ENCODE measurements at regions not wholly inside any gene's neighbourhood (a gene's known extent, or its start where the extent isn't known, plus 50 kb on each side); places are given as distances from the start of the nearest gene placed in this dataset.

DNA sequence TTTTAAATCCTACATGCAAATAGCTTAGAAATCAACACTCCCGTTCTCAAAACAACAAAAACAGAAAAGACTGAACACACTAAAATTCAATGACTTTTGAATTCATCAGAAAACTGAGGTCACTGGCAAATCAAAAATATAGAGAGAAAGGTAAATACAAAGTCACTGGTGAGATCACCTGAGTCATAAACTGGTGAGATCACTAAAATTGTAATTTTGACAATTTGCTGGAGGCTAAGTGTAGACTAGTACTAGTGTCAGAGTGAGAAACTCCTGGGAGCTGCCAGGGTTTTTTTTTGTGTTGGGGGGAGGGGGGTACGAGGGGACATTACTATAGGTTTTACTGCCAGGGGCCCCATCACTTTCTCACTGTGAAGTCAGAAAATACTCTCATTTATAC, 1876.0 kb upstream of the CELF4 start:
- no peak for DNase-seq (ENCODE audit: low read depth)

- DNase-seq (ENCODE audit: low read depth), result no peak
Observed at GRCh38 chr18:39435996-39436395, 1870.4 kb upstream of the CELF4 start.

GRCh38 chr18:39435209-39435608, 1869.6 kb upstream of the CELF4 start:
- DNase-seq (ENCODE audit: low read depth), result no peak

DNA sequence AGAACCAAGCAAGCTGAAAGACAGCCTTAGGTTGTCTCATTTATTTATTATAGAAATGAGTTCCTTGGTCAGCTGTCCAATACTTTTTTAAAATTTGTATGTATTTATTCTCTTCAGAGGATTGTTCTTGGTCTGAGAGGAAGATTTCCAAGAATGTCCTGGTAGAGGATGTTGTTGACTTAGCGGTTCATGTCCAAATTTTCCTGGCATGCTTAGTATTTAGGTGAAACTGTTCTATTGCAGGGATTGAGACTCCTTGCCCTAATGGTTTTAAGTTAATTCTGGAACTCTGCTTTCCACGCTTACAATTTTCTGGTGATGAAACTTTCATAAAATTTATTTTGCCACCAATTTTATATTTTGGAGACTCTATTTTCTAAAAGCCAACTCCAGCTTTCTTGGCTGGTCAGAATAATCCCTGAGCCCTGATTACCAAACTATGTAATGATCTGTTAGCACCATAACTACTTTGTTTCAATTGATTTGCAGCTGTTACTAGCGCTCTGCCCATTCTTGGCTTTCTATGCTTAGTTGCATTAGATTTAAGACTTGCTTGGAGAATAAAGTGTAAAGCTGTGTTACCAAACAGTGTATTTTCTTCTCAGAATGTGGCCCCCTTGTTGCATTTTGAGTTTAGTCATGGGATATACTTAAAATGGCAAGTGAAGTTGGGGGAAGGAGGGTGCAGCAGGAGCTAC, 1868.8 kb upstream of the CELF4 start:
- DNase-seq (ENCODE audit: low read depth), result no peak

DNA sequence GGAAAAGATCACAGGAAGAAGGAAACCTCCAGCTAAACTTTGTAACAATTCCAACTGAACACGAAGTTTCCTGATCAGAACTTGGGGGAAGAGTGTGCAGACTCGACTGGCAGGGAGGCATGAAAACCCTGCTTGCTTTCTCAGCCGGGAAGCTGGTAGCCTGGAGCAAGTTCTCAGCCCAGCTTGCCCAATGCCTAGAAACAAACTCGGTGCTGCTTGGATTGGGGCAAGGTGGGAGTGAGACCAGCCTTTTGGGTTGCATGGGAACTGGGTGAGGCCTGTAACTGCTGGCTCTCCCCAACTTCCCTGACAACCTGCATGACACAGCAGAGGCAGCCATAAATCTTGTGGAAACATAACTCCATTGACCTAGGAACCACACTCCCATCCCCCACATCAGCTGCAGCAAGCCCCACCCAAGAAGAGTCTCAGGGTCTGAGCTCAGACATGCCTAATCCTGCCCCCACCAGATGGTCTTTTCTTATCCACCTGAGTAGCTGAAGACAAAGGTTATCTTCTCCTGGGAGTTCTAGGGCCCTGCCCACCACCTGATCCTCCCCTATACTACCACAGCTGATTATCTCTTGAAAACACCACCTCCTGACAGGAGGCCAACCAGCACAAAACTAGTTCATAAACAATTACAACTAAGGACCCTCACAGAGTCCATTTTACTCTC, 1859.7 kb upstream of the CELF4 start:
- DNase-seq (ENCODE audit: low read depth), result no peak

- DNase-seq (ENCODE audit: low read depth), result no peak
Observed at GRCh38 chr18:39424261-39424660, 1858.7 kb upstream of the CELF4 start.

- no peak for DNase-seq (ENCODE audit: low read depth)
Observed at GRCh38 chr18:39421276-39421675, 1855.7 kb upstream of the CELF4 start.

DNA sequence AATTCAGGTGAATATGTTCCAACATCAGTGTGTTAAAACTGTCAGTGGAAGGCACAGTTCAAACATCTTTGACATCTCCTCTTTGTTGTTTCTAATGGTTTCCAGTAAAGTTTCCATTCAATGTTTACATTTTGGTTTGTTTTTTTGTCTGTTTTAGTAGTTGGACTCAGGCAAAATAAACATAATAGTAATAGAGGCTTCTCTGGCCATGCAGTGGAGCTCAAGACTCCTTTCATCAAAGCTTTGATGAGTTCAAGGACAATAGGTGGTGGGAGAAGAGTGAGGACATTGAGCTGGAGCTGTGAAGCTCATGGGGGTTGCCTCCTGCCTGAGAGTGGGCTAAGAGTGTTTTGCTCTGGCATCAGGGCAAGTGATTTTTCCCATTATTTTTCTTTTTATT, 1853.7 kb upstream of the CELF4 start:
- no peak for DNase-seq (ENCODE audit: low read depth)

DNA sequence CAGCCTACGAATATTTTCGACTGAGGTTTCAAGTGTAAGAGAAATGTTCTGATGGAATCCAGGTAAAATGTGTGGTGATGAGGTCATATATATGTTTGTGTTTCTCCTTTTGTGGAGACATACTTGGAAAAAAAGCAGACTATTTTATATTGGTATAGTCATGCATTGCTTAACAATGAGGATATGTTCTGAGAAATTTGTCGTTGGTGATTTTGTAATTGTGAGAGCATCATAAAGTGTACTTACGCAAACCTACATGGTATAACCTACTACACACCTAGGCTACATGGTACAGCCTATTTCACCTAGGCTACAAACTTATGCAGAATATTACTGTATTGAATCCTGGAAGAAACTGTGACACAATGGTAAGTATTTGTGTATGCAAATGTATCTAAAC, 1849.9 kb upstream of the CELF4 start:
- DNase-seq (ENCODE audit: low read depth), result no peak

- DNase-seq (ENCODE audit: low read depth), result no peak
Observed at GRCh38 chr18:39414009-39414700, 1848.6 kb upstream of the CELF4 start.

GRCh38 chr18:39406941-39407340, 1841.3 kb upstream of the CELF4 start:
- DNase-seq (ENCODE audit: low read depth), result no peak

DNA sequence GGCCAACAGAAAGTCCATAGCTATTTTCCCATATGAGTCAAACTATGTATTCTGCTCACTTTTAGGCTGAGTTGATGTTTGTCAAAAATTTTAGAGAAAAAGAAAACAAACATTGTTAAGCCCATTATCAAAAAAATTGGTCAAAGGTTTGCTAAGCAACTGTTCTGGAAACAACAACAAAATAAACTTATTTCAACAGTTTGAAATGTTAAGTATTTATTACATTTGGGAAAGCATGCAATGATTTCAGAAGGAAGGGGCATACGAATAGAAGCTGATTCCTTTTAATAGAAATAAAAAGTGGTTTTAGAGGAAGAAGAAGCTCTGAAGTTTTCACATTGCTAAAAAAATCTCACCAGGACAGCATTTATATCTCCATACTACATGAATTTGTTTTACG, 1837.5 kb upstream of the CELF4 start:
- no peak for DNase-seq (ENCODE audit: low read depth)

DNA sequence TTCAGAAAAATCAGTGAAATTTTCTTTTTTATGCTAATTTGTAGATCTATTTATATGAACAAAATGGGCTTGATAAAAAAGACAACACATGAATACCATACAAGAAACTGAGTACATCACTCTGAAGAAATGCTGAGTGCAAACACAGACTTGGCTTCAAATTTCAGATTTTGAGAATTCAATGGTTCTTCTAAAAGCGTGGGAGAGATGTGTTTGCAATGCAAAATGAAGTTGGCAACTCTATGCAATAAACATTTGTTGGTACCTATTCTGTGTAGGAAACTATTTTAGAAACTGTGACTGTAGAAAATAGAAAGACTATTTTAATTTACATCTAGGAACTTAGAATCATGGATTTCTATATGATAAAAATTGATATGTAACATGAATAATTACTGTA, 1834.1 kb upstream of the CELF4 start:
- no peak for DNase-seq (ENCODE audit: low read depth)

DNA sequence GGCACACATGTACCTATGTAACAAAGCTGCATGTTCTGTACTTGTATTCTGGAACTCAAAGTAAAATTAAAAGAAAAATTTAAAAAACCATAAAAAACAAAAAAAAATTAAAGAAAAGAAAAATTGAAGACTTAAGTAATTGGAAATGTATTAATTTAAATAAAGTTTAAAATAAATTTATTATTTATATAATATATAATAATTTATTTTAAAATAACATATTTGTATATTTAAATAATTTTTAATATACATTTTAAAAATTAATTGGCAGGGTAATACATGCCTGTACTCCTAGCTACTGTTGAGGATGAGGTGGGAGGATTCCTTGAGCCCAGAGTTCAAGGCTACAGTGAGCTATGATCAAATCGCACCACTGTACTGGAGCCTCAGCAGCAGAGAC, 1830.6 kb upstream of the CELF4 start:
- no peak for DNase-seq (ENCODE audit: low read depth)

- no peak for DNase-seq (ENCODE audit: low read depth)
Observed at GRCh38 chr18:39389800-39390379, 1824.3 kb upstream of the CELF4 start.

- DNase-seq (ENCODE audit: low read depth), result no peak
Observed at GRCh38 chr18:39380866-39381265, 1815.3 kb upstream of the CELF4 start.

DNA sequence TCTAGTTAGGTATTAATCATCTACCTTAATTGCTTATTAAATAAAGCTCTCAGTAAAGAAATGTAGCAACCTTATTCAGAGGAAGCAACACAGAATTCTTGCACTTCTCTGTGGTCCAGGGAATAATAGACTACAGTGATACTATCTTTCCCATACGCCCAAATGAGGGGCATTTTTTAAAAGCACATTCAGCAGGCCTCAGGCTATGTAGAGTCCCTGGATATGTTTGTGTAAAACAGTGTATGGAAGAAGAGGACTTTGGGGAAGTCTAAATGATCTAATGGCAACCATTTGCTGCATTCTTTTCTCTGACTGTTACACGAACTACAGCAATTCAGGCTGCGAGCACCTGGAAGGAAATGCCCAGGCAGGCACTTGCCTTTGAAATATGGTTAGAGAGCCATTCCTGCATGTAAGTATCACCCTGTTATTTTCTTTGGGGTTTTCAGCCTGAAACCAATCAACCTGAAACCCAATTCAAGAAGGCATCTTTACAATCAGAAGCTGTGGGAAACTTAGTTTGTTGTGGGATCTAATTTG, 1814.7 kb upstream of the CELF4 start:
- no peak for DNase-seq (ENCODE audit: low read depth)

DNA sequence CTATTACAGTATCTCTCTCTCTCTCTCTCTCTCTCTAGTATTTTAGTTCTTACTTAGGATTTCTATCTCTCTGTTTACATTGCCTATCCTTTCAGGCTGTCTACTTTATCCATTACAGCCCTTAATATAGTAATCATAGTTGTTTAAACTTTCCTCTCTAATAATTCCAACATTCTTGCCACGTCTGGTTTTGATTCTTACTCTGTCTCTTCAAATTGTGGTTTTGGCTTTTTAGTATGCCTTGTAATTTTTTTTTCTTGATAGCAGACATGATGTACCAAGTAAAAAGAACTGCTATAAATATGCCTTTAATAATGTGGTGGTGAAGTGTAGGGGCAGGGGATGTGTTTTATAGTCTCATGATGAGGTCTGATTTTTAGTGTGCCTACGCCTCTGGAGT, 1809.5 kb upstream of the CELF4 start:
- DNase-seq (ENCODE audit: low read depth), result no peak

DNA sequence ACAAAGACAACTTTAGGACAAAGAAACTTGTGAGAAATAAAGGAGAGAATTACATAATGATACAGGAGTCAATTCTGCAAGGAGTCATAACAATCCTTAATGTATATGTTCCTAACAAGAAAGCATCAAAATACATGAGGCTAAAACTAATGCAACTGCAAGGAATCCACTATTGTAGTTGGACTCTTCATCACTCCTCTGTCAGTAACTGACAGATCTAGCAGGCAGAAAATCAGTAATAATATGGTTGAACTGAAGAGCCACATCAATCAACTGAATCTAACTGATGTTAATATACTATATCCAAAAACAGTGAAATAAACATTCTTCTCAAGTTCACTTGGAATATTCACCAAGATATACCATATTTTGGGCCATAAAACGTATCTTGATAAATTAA, 1806.4 kb upstream of the CELF4 start:
- no peak for DNase-seq (ENCODE audit: low read depth)

GRCh38 chr18:39366656-39367055, 1801.1 kb upstream of the CELF4 start:
- DNase-seq (ENCODE audit: low read depth), result no peak

GRCh38 chr18:39365836-39366485, 1800.4 kb upstream of the CELF4 start:
- no peak for DNase-seq (ENCODE audit: low read depth)

GRCh38 chr18:39360072-39360471, 1794.5 kb upstream of the CELF4 start:
- DNase-seq (ENCODE audit: low read depth), result no peak

All from stimulated activated CD4-positive, alpha-beta T cell treated with anti-CD3 and anti-CD28 coated beads, Interleukin-2, amount 100 ng/mL, for 4 hours (primary cell).